Ascending aorta (tissue), 2 donors: ENCODE measurements at regions not wholly inside any gene's neighbourhood (a gene's known extent, or its start where the extent isn't known, plus 50 kb on each side); places are given as distances from the start of the nearest gene placed in this dataset.

Experiments used
- DNase-seq, 2 donors: peaks; one replicate each; pipeline ENCODE4 v3.0.0-alpha.2; 2019; ENCODE audit warnings: low spot score in 2 of 2
- H3K27ac ChIP-seq, 2 donors: fragments of 200-600 bp; sonication (generic); one replicate each; pipeline ENCODE4 v1.5.1; 2016 to 2017; ENCODE audit warnings: mild to moderate bottlenecking in 1 of 2
- H3K27me3 ChIP-seq: fragments of 200-600 bp; sonication (generic); one replicate; pipeline ENCODE4 v1.5.1; 2017
- H3K36me3 ChIP-seq, 2 donors: fragments of 200-600 bp; sonication (generic); one replicate each; pipeline ENCODE4 v1.5.1; 2016
- H3K4me1 ChIP-seq, 2 donors: fragments of 200-600 bp; sonication (generic); one replicate each; pipeline ENCODE4 v1.5.1; 2016 to 2017; ENCODE audit warnings: mild to moderate bottlenecking in 1 of 2
- H3K4me3 ChIP-seq, 2 donors: fragments of 200-600 bp; sonication (generic); one replicate each; pipeline ENCODE4 v1.5.1; 2016 to 2017; ENCODE audit warnings: mild to moderate bottlenecking in 1 of 2
- H3K9me3 ChIP-seq, 2 donors: fragments of 200-600 bp; sonication (generic); one replicate each; pipeline ENCODE4 v1.5.1; 2016
- CTCF ChIP-seq, 3 experiments: fragments of 200-600 bp in 2 of 3; fragments of 450-650 bp in 1 of 3; sonication (generic) in 2 of 3; IDR thresholded peaks; one replicate each; pipeline ENCODE4 v1.5.1; 2016 to 2019; ENCODE audit warnings: antibody characterized with exemption in 3 of 3, mild to moderate bottlenecking in 1 of 3, moderate library complexity in 1 of 3
- intact Hi-C: fragments of 100-400 bp; cut with DNase I; formaldehyde crosslinking; loops from one replicate; pipeline ENCODE4 v1.15.1; 2023

GRCh38 chr3:112765531-112765930 is 81.1 kb downstream of the CD200R1L start:
- intact Hi-C loops = no loop called here

GRCh38 chr3:112763258-112763657 is 83.4 kb downstream of the CD200R1L start:
- no peak for DNase-seq
- intact Hi-C loops = no loop called here
- no peak for TF ChIP-seq CTCF (IDR thresholded peaks at IDR 0.05)

More at GRCh38 chr3:112765531-112765930, 81.1 kb downstream of the CD200R1L start:
- Histone ChIP-seq H3K27ac (no peak overlapping the region), H3K4me1 (no peaks in the 10 kb centered on the region), H3K4me3 (no peak overlapping the region), H3K27me3 (no peaks in the 10 kb centered on the region), H3K9me3 (no peaks in the 10 kb centered on the region), H3K36me3 (no peaks in the 10 kb centered on the region)
- TF ChIP-seq CTCF (IDR thresholded peaks at IDR 0.05) = no peak
- DNase-seq = no peak

GRCh38 chr3:112761062-112761638 is 85.5 kb downstream of the CD200R1L start:
- DNase-seq = no peak
- H3K27me3 ChIP-seq = no peaks in the 10 kb centered on the region
- no peaks in the 10 kb centered on the region for H3K4me1 ChIP-seq
- no peak overlapping the region for H3K27ac ChIP-seq
- no peak overlapping the region for H3K4me3 ChIP-seq
- H3K9me3 ChIP-seq = no peaks in the 10 kb centered on the region
- H3K36me3 ChIP-seq = no peaks in the 10 kb centered on the region
- TF ChIP-seq CTCF (IDR thresholded peaks at IDR 0.05) = no peak
- intact Hi-C loops = no loop called here

More at GRCh38 chr3:112763258-112763657, 83.4 kb downstream of the CD200R1L start:
- H3K9me3 ChIP-seq = no peaks in the 10 kb centered on the region
- no peak overlapping the region for H3K4me3 ChIP-seq
- no peaks in the 10 kb centered on the region for H3K4me1 ChIP-seq
- no peak overlapping the region for H3K27ac ChIP-seq
- no peaks in the 10 kb centered on the region for H3K27me3 ChIP-seq
- H3K36me3 ChIP-seq = no peaks in the 10 kb centered on the region

- TF ChIP-seq CTCF (IDR thresholded peaks at IDR 0.05) = no peak
- H3K36me3 ChIP-seq = no peaks in the 10 kb centered on the region
- intact Hi-C loops = no loop called here
- H3K27ac ChIP-seq = no peak overlapping the region
- no peak for DNase-seq
- no peaks in the 10 kb centered on the region for H3K9me3 ChIP-seq
- H3K4me1 ChIP-seq = no peaks in the 10 kb centered on the region
- no peaks in the 10 kb centered on the region for H3K27me3 ChIP-seq
- H3K4me3 ChIP-seq = no peak overlapping the region
Measured at GRCh38 chr3:112759681-112760080, 87.0 kb downstream of the CD200R1L start.

- TF ChIP-seq CTCF (IDR thresholded peaks at IDR 0.05) = no peak
- no peaks in the 10 kb centered on the region for H3K36me3 ChIP-seq
- no peaks in the 10 kb centered on the region for H3K4me1 ChIP-seq
- H3K27me3 ChIP-seq = no peaks in the 10 kb centered on the region
- intact Hi-C loops = no loop called here
- no peak overlapping the region for H3K27ac ChIP-seq
- H3K9me3 ChIP-seq = no peaks in the 10 kb centered on the region
- H3K4me3 ChIP-seq = no peak overlapping the region
- no peak for DNase-seq
Measured at GRCh38 chr3:112759210-112759609, 87.5 kb downstream of the CD200R1L start.

GRCh38 chr3:112757197-112757596 is 89.5 kb downstream of the CD200R1L start:
- Histone ChIP-seq H3K27ac (no peak overlapping the region), H3K4me1 (no peaks in the 10 kb centered on the region), H3K9me3 (no peaks in the 10 kb centered on the region), H3K36me3 (no peaks in the 10 kb centered on the region), H3K4me3 (no peak overlapping the region), H3K27me3 (no peaks in the 10 kb centered on the region)
- no peak for TF ChIP-seq CTCF (IDR thresholded peaks at IDR 0.05)
- intact Hi-C loops = no loop called here
- no peak for DNase-seq
